B cell (primary cell): ENCODE measurements at regions not wholly inside any gene's neighbourhood (a gene's known extent, or its start where the extent isn't known, plus 50 kb on each side); places are given as distances from the start of the nearest gene placed in this dataset.
"Not testable (repeated sequence)": the region's sequence is repeated elsewhere in the genome, so short reads cannot be mapped to it uniquely, and the experiment has no call there.

Experiments used
- CTCF ChIP-seq: fragments of 200-600 bp; IDR thresholded peaks from one replicate; pipeline ENCODE4 v1.8.0; 2022; ENCODE audit warnings: antibody characterized with exemption, mild to moderate bottlenecking
- EZH2 ChIP-seq: IDR thresholded peaks from 2 replicates; pipeline ENCODE4 v1.6.1; 2012; ENCODE audit warnings: borderline replicate concordance, low read depth, mild to moderate bottlenecking, moderate library complexity, low read length; ENCODE audit not compliant: insufficient read depth, poor library complexity, severe bottlenecking

- not testable (repeated sequence) for TF ChIP-seq CTCF, EZH2
Measured at GRCh38 chr6:82517896-82518295, 154.3 kb downstream of the TPBG start.
